Dedifferentiated amniotic fluid mesenchymal stem cell (primary cell): ENCODE measurements at regions not wholly inside any gene's neighbourhood (a gene's known extent, or its start where the extent isn't known, plus 50 kb on each side); places are given as distances from the start of the nearest gene placed in this dataset.

ENCODE experiments used
- DNase-seq: peaks from one replicate; pipeline ENCODE4 v3.0.0-alpha.2; 2016; ENCODE audit errors: extremely low spot score

DNA sequence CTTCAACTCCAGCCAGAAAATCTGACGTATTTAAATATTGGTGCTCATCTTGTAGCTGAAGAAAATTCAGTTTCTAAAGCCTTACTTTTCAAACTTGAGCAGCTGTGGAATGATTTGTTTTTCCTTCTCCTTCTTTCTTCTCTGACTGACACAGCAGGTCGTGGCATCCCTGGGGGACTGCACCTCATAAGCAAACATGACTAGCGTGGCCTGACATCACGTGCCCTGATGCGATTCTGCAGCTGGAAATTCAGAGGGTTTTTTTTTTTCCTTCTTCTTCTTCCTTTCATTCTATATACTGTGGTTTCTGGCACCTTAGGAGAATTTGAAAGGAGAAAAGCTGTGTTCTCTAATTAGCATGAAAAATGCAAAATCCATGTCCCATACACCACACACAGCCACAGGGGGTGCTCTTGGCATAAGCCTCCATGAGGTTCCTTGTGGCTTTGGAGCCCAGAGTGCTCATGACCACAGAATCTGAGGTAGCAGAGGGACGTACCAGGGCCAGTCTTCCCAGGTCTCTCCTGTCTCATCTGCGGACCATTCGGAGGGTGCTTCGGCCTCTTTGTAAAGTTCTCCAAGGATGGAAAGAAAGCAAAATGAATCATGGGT is 258.5 kb upstream of the CDH4 start:
- no peak for DNase-seq

DNA sequence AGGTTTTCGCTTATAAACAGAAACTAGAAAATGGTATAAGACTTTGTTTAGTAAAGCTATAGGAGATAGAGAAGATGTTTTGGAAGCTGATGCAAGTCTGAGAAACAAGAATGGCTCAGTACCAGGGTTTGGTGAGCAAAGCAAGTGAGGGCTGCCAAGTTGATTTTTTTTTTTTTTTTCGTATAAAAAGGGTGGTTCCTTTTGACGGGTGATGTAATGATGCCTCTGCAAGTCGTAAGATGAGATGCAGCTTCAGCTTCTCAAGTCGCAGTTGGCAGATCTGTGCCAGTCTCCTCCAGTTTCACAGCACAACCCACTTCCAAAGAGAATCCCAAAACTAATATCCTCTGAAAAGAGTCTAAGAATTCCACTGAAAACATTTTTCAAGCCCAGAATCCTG is 252.8 kb upstream of the CDH4 start:
- peak; percentile 46 for DNase-seq

DNA sequence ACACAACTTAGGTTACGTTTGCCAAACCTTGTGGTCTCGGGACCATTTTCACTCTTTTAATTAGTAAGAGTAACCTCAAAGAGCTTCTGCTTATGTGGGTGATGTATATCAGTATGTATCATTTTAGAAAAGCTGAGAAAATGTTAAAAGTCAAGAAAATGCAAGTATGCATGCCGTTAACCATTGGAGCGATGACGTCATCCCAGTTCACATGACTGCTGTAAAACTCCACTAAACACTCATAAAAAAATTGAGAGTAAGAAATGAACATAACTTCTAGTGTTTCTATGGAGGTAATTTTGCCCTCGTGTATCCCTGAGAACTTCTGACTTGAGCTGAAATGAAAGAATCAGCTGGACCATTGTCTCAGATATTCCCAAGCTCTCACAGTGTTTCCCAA is 250.0 kb upstream of the CDH4 start:
- DNase-seq = no peak

DNA sequence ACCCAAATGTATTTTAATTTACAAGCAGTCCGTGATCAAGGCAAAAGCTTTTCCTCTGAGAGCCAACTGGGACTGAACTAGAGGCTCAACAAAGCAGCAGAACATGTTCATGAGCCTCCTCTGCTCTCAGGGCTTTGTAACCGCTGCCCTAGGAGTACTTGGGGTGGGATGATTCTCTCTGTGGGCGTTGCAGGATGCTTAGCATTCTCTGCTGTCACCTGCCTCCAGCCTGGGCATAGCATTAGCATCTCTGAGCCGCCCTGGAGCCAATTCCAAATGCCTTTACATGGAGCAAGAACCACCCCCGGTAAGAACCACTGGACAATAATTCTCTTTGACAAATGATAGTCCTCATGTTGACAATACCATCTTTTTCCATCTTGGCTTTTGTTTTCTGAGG is 237.6 kb upstream of the CDH4 start:
- no peak for DNase-seq

DNA sequence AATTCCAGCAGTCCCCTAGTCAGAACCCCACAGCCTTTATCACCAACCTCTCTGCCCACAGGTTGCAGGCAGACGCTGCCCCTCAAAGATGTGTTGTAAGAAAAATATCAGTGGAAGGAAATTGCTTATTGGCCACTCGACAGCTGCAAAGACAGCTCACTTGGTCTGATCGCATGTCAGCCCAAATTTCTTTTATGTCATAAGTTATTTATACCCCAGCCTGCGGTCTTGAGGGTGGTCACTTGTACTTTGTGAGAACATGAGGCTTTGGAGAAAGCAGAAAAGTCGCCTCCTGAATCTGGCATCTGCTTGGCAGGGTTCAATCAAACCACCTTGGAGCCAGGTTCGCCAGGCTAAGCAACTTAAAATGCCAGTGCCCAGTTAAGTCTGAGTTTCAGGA is 236.5 kb upstream of the CDH4 start:
- no peak for DNase-seq

DNA sequence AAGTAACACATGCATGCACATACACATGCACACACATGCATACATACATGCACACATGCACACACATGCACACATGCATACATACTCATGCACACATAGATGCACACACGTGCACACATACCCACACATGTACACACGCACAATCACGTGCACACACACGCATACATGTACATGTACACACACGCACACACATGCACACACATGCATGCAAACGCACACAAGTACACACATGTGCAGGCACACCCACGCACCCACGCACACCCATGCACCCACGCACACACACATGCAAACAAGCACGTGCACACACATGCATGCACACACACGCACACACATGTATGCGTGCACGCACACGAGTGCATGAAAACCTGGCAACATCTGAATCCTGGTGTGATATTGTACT is 232.7 kb upstream of the CDH4 start:
- DNase-seq = no peak

DNA sequence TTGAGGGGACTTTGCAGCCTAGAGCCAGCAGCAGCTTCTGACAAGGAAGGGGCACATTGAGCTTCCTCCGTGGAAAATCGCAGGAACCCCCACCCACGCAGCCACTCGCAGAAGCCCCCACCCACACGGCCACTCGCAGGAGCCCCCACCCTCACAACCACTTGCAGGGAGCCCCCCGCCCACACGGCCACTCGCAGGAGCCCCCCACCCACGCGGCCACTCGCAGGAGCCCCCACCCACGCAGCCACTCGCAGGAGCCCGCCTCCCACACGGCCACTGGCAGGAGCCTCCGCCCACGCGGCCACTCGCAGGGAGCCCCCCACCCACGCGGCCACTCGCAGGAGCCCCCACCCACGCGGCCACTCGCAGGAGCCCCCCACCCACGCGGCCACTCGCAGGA is 228.4 kb upstream of the CDH4 start:
- DNase-seq = no peak

DNA sequence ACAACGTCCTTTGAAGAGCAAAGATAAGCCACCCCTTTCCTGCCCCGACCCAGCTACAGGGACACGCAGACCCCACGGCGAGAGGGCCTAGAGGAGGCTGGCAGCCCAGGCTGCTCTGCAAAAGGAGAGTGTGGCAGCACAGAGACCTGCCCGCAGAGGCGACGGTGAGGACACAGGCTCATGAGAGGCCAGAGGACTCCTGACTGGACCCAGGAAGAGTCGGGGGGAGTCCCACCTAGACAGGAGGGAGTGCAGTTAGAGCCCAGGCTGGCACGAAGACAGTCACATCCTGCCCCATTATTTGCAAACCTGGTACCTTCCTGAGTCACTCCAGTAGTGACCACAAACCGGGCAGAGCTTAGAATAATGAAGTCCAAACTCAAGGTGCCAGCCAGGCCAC is 227.7 kb upstream of the CDH4 start:
- DNase-seq = no peak

DNA sequence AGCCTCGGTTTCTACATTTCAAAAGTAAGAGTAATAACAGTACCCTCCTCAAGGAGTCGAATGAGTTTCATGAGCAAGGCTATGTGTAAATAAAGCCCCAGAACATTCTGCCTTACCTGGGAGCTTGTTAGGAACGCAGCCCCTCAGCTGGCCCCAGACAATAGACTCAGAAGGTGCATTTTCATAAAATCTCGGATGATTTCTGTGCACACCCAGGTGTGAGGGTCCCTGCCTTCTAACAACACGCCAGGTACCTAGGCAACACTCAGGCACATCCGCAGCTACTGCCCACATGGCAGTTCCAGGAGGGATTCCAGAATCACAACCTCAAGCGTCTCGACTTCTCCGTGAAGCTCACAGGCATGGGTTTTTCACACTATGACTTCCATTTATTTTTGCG is 226.5 kb upstream of the CDH4 start:
- DNase-seq = no peak

DNA sequence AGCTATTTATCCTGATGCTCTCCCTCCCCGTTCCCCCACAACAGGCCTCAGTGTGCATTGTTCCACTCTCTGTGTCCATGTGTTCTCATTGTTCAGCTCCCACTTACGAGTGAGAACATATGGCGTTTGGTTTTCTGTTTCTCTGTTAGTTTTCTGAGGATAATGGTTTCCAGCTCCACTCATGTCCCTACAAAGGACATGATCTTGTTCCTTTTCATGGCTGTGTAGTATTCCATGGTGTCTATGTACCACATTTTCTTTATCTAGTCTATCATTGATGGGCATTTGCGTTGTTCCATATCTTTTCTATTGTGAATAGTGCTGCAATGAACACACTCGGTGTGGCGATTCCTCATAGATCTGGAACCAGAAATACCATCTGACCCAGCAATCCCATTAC is 225.9 kb upstream of the CDH4 start:
- no peak for DNase-seq

DNA sequence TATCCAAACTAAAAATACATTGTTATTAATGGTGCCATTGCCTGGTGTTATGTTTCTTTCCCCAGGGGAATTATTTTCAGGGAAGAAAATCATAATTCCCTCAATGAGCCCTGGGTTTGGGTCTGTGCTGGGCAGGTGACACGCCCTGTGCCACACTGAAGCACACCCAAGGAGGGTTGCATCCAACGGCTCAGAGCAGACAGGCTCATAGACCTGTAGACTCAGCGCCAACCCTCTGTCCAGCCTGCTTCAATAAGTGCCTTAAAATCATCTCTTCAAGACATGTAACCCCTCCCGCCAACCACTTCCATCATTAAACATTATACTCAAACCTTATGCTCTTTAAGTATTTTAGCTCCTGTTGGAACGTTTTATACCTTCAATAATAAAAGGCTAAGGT is 225.3 kb upstream of the CDH4 start:
- no peak for DNase-seq

DNA sequence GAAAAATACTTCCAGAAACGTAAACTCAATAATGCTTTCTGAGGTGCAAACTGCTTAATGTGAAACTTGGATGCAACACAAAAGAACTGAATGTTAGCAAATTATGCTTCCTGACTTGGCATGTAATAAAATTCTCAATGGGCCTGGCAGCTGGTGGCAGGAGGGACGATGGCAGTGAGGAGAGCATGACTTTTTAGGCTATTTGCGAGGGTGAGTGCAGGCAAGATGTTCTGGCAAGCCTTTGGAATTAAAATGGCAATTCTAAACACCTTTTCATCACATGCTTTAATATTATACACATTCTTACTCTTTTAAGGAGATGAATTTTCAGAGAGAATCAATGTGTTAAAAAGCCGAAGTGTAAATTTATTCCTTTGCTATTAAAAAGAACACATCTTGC is 224.8 kb upstream of the CDH4 start:
- no peak for DNase-seq

DNA sequence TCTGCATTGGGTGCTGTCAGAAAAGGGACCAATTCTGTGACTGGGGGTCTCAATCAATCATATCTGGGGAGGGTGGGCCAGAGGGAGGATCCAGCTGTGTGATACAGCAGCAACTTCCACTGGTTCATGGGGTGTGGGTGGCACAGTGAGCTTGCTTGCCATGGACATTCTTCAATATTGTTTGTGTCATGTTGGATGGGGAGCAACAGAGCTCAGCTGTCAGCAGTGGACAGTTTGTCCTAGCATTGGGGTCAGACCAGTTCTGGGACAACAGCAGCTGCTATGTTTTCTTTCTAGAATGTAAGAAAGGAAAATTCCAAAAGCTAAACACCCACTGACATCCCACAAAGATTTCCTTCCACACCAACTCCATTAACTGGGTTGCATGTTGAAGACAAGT is 221.9 kb upstream of the CDH4 start:
- no peak for DNase-seq

DNA sequence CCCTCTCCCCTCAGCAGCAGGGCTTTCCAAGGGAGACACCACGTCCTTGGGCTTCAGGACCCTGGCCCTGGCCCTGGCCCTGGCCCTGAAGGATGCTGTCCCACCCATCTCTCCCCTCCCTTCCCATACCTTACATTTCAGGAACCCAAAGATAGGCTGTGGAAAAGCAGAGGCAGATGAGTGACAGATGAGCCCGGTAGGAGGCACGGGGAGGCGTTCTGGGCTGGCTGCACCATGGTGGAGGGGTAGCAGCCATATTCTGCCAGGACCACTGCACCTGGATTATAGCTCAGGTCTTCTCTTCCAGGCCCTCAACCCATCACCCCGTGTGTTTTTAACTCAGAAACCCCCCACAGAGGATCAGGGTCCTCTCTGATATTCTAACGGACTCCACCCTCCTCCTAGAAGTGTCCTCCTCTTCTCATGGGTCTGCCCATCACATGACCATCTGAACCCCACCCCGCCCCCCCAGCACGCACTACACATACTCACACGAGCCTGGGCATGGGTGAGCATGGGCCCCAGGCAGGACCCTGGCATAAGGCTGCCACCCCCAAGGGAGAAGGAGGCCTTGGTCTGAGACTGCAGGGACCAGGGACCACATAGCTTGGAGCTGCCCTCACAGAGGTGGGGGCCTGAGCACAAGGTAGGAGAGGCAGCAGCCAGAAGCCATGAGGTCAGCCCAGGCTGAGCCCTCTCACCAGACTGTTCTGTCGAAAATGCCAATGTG is 220.8 kb upstream of the CDH4 start:
- DNase-seq = no peak

DNA sequence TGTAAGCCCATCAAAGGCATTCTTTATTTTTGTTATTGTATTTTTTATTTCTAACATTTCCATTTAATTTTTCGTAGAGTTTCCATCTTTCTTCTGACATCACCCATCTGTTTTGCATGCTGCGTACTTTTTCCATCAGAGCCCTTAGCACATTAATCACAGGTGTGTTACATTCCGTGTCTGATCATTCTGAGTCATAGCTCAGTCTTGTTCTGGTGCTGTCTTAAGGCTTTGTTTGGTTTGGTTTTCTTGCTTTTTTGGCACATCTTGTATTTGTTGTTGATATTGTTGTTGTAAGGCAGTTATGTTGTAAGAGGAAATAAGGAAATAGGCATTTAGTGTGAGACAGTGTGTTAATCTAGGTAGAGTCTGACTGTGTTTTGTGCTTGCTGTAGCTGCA is 214.6 kb upstream of the CDH4 start:
- DNase-seq = no peak

DNA sequence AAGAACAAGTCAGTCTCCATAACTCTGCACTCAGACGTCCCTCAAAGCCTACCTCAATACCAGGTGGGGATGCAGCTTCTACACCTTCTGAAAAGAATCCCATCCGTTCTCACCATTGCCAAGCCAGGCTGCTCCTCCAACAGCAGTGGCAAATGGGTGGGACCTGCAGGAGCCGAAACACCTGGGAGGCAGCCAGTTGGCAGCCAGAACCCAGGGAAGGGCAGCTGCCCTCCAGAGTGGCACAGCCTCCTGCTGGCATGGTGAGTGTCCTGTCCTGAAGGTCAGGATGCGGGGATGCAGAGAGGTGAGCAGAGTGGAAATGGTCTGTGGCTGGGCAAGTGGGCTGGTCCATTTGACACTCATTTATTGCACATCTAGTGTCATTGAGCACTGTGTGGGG is 210.6 kb upstream of the CDH4 start:
- DNase-seq = no peak

DNA sequence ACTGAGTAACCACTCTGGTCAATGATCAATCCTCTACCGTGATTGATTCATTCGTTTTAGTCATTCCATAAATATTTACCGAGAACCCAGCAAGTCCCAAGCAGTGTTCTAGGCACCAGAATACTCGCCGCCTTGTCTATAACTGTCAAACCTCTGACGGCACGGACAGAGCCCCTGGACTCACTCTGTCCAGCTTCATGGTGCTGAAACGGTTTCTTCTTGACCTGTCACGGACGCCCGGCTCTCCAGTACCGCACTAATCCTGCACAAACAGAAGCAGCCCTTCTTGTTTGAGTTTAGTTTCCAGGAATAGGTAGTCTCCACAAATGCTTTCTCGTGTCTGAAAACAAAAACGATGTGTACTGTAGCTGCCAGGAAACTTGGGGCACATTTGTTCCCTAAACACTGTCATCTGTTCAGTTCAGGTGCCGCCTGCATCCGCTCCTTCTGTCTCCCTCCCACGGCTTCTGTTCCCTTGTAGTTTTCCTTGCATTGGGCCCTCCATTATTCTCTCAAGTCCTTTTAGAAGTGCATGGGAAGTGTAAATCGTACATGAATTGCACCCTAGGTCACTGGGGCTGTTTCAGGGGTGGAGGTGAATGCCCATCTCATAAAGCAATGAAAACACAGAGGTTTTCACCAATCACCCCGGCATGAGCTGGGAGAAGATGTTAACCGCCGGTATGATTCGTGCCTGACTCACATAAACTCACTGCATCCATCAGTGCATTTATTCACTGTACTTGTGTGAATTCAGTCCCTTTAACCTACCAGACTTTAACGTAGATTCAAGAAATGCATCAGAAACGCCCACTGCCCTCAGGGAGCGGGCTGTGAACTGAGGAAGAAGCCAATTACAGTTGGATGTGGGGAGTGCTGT is 209.3 kb upstream of the CDH4 start:
- no peak for DNase-seq

DNA sequence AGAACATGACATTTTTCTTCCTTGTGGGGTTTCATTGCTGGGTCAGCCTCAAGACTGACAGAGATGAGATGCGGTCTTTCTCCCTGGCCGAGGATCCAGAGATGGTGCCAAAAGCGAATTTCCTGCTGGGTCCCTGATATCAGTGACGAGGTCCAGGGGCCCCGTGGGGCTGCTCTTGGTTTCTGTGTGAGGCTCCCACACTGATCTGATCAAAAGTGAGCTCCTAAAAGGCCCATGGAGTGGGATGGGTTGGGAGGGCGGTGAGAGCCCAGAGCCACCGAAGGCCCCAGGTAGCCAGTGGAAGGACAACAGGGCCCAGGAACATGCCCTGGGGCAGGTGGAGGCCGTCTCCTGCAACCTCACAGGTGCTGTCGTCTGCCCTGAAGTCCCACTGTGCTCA is 208.4 kb upstream of the CDH4 start:
- DNase-seq = no peak

DNA sequence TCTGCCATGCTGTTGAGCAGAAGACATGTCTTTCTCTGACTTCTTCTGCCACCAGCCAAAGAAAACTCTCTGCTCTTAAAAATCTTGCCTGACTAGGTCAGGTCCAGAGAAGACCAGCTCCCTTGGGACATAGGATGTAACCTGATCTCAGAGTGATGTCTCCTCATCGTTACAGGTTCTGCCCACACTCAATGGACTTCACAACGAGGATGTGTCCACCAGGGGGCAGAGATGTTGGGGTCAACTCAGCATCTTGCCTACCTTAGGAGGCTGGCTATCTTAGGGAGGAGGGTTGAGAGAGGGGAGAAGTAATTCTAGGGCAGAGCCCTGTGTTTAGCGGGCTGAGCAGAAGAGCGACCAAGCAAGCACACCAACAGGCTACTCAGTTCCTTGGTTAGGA is 207.6 kb upstream of the CDH4 start:
- DNase-seq = no peak

DNA sequence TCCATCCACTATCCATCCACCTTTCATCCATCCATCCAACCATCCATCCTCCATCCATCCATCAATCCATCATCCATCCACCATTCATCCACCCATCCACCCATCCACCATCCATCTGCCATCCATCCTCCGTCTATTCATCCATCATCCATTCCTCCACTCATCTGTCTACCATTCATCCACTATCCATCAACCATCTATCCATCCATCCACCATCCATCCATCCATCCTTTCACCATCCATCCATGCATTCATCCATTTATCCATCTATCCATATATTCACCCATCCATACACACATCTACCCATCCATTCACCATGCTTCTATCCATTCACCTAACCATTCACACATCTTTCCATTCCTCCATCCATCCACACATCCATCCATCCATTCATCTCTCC is 207.0 kb upstream of the CDH4 start:
- no peak for DNase-seq

DNA sequence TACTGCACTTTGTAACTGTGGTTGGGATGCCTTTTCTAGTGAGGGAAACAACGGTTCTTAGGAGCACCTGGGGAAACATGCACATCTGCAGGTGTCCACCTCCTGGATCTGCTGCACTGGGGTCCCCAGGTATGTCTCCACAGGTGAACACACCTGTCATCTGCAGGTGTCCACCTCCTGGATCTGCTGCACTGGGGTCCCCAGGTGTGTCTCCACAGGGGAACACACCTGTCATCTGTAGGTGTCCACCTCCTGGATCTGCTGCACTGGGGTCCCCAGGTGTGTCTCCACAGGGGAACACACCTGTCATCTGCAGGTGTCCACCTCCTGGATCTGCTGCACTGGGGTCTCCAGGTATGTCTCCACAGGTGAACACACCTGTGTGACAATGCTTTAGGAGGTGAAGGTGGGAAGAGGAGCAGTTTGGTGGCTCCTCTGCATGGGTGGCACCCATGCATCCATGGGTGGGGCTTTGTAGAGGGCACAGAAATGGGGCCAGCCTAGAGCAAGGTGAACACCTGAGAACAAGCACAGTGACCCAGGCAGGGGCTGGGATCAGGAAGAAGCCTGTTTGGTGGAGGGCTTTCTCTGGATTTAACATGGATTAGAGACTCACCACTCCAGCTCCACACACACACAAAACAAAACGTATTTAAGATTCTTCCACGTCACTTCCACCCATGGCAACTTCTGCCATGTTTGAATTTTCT is 206.0 kb upstream of the CDH4 start:
- DNase-seq = no peak

DNA sequence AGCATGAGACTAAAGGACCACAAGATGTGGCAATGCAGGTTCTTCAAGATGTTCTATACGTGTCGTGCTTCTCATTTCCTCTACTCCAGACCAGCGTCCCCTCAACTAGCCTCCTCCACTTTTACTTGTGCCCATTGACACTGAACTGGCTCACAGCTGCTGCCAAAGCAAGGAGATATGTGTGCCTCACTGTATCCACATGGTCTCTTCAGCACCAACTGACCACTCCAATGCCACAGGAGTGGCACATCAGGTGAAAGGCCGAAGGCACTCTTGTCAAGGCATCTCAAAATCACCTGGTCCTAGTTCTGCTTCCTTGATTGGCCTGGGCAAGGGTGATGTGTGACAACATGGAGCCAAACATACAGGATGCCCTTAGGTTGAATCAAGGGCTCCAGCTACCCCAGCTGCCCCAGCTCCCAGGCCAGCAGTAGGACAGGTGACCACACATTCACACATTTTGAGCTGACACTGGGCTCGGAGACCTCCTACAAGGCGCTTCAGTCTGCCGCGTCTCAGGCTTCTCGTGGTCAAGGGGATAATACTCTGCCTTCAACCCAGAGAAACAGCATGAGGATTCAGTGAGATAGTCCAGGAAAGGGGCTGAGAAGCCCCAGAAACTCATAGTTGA is 205.2 kb upstream of the CDH4 start:
- no peak for DNase-seq
